DOHH2 (cell line): ENCODE measurements at regions not wholly inside any gene's neighbourhood (a gene's known extent, or its start where the extent isn't known, plus 50 kb on each side); places are given as distances from the start of the nearest gene placed in this dataset.

Experiments
- CTCF ChIP-seq: fragments of 200-600 bp; sonication (generic); IDR thresholded peaks from one replicate; pipeline ENCODE4 v1.5.1; 2014; ENCODE audit warnings: antibody characterized with exemption, mild to moderate bottlenecking, low read depth, low read length; ENCODE audit not compliant: poor library complexity, severe bottlenecking
- EZH2phosphoT487 ChIP-seq: fragments of 200-600 bp; sonication (generic); IDR thresholded peaks from 2 replicates; pipeline ENCODE4 v1.6.1; 2017; ENCODE audit warnings: borderline replicate concordance, mild to moderate bottlenecking, antibody characterized with exemption, low read length, moderate library complexity, mixed read lengths

- TF ChIP-seq CTCF: no peak
- TF ChIP-seq EZH2phosphoT487: no peak
These were observed 67.7 kb upstream of the PTHLH start for GRCh38 chr12:28040246-28040645.
